Spleen (tissue), 11 donors: ENCODE measurements at regions not wholly inside any gene's neighbourhood (a gene's known extent, or its start where the extent isn't known, plus 50 kb on each side); places are given as distances from the start of the nearest gene placed in this dataset.

ENCODE experiments used
- DNase-seq: peaks from one replicate; pipeline ENCODE4 v3.0.0-alpha.2; 2020
- H3K27ac ChIP-seq, 8 donors: fragments of 200-600 bp; sonication (generic) in 7 of 8; 1 replicate in 4 of 8; 2 replicates in 4 of 8; pipeline versions ENCODE4 v1.5.0 to v1.8.0; 2016 to 2021; ENCODE audit warnings: inconsistent platforms in 4 of 8, mild to moderate bottlenecking in 4 of 8, moderate library complexity in 1 of 8
- H3K27me3 ChIP-seq, 7 donors: fragments of 200-600 bp; sonication (generic) in 6 of 7; replicated peaks in 1 of 7; 1 replicate in 4 of 7; 2 replicates in 3 of 7; pipeline versions ENCODE4 v1.5.0 to v1.8.0; 2016 to 2021; ENCODE audit warnings: inconsistent platforms in 3 of 7, mild to moderate bottlenecking in 1 of 7
- H3K36me3 ChIP-seq, 6 donors: fragments of 200-600 bp; sonication (generic) in 5 of 6; 1 replicate in 4 of 6; 2 replicates in 2 of 6; pipeline versions ENCODE4 v1.5.0 to v1.8.0; 2016 to 2021; ENCODE audit warnings: inconsistent platforms in 2 of 6
- H3K4me1 ChIP-seq, 6 donors: fragments of 200-600 bp; sonication (generic) in 5 of 6; 1 replicate in 3 of 6; 2 replicates in 3 of 6; pipeline versions ENCODE4 v1.5.0 to v1.8.0; 2016 to 2021; ENCODE audit warnings: inconsistent platforms in 3 of 6
- H3K4me3 ChIP-seq, 8 donors: fragments of 200-600 bp; sonication (generic) in 7 of 8; 1 replicate in 4 of 8; 2 replicates in 4 of 8; pipeline versions ENCODE4 v1.5.0 to v1.8.0; 2016 to 2021; ENCODE audit warnings: inconsistent platforms in 4 of 8, mild to moderate bottlenecking in 4 of 8, moderate library complexity in 2 of 8
- H3K9me3 ChIP-seq, 8 donors: fragments of 200-600 bp; sonication (generic) in 7 of 8; 1 replicate in 4 of 8; 2 replicates in 4 of 8; pipeline versions ENCODE4 v1.5.0 to v1.8.0; 2016 to 2021; ENCODE audit warnings: inconsistent platforms in 4 of 8
- POLR2A ChIP-seq, 3 donors: fragments of 450-650 bp; IDR thresholded peaks; one replicate each; pipeline ENCODE4 v1.5.1; 2017; ENCODE audit warnings: antibody characterized with exemption in 3 of 3, mild to moderate bottlenecking in 1 of 3
- POLR2AphosphoS5 ChIP-seq, 3 donors: sonication (generic); formaldehyde crosslinking; IDR thresholded peaks; one replicate each; pipeline ENCODE4 v1.5.1; 2017; ENCODE audit warnings: antibody characterized with exemption in 3 of 3
- WGBS, 5 donors: extraction: QIAGEN DNeasy Blood & Tissue Kit in 3 of 5; methylation state at CpG; one replicate each; pipeline versions ENCODE4 v1.1.5 to v1.1.7; 2013 to 2018; 5-methylcytosine and 5-hydroxymethylcytosine counted together
- intact Hi-C: fragments of 100-400 bp; cut with DNase I; formaldehyde crosslinking; loops from one replicate; pipeline ENCODE4 v1.15.0; 2023; ENCODE audit warnings: low total_unique reads
- TF ChIP-seq, protein P1 (sequence below), 11 experiments: fragments of 200-600 bp in 7 of 11; fragments of 450-650 bp in 4 of 11; sonication (generic) in 4 of 11; IDR thresholded peaks in 8 of 11; conservative IDR thresholded peaks in 3 of 11; 1 replicate in 7 of 11; 2 replicates in 4 of 11; pipeline versions ENCODE4 v1.4.0 to v1.8.0; 2016 to 2021; ENCODE audit warnings: antibody characterized with exemption in 11 of 11, inconsistent platforms in 4 of 11, mild to moderate bottlenecking in 1 of 11
- donor health status: healthy with polysubstance abuse.
- donor health status: DM: no; HTN: no; CAD: no; lungs with moderate emphysema.
- donor health status: DM: no; HTN: no; CAD: no.
- donor health status: Bipolar disorder and iron deficiency.
- donor health status: healthy.
- donor health status: DM: no; HTN: no; CAD: no.
- donor health status: DM: yes; HTN: yes; CAD: no.

DNA sequence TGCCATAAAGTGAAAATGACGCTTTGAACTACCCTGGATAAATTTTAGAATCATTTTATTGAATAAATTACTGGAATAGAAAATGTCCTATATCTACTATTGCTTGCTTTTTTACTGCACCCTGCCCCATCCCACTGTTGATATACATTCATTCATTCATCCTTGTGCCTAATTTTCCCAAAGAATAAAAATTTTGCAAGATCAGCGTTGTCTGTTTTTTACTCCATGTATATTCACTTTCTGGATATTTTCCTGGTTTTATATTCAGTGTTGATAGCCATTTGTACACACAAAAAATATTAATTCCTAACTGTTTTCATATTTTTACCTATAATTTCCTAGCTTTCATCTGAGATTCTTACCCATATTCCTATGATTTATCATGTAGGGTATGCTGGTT, 262.9 kb upstream of the MAGI2 start:
- H3K27ac ChIP-seq = no peak overlapping the region
- WGBS, 5 donors = 81 to 86% (median 82%) methylated on average over 2 of the region's 2 CpGs
- no peaks in the 10 kb centered on the region for H3K36me3 ChIP-seq
- H3K4me1 ChIP-seq = no peaks in the 10 kb centered on the region
- no peak overlapping the region for H3K4me3 ChIP-seq
- TF ChIP-seq POLR2A (IDR thresholded peaks at IDR 0.05) = no peak
- TF ChIP-seq, protein P1, sequence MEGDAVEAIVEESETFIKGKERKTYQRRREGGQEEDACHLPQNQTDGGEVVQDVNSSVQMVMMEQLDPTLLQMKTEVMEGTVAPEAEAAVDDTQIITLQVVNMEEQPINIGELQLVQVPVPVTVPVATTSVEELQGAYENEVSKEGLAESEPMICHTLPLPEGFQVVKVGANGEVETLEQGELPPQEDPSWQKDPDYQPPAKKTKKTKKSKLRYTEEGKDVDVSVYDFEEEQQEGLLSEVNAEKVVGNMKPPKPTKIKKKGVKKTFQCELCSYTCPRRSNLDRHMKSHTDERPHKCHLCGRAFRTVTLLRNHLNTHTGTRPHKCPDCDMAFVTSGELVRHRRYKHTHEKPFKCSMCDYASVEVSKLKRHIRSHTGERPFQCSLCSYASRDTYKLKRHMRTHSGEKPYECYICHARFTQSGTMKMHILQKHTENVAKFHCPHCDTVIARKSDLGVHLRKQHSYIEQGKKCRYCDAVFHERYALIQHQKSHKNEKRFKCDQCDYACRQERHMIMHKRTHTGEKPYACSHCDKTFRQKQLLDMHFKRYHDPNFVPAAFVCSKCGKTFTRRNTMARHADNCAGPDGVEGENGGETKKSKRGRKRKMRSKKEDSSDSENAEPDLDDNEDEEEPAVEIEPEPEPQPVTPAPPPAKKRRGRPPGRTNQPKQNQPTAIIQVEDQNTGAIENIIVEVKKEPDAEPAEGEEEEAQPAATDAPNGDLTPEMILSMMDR (IDR thresholded peaks at IDR 0.05 in 8 of 11, conservative IDR thresholded peaks at IDR 0.05 in 3 of 11) = no peak
- no peak for TF ChIP-seq POLR2AphosphoS5 (IDR thresholded peaks at IDR 0.05)
- H3K27me3 ChIP-seq = no peaks in the 10 kb centered on the region
- intact Hi-C loops = no loop called here
- peaks cover 0 to 5% (median 0%) of the 10 kb centered on the region in 8 donors for H3K9me3 ChIP-seq
- DNase-seq = no peak

DNA sequence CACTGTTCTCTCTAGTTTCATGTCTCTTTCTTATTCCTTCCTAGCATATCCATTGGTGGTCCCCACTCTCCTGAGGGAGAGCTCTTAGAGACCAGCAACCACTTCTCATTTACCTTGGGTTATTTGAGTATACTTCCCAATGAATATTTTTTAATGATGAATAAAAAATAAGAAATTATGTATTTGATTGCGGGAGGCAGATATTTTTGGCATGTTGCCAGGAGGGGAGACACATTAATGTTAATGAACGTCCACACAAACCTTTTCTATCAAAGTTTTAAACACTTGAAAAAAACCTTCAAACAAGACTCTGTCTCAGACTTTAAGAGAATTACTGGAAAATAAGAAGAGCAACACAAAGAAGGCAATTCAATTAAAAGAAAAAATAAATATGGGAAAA, 260.6 kb upstream of the MAGI2 start:
- Histone ChIP-seq H3K4me3 (no peak overlapping the region), H3K27me3 (no peaks in the 10 kb centered on the region), H3K4me1 (no peaks in the 10 kb centered on the region), H3K36me3 (no peaks in the 10 kb centered on the region), H3K9me3 (no peaks in the 10 kb centered on the region), H3K27ac (no peak overlapping the region)
- WGBS, 5 donors = 66 to 80% (median 75%) methylated on average over 2 of the region's 2 CpGs
- DNase-seq = no peak
- TF ChIP-seq POLR2A (IDR thresholded peaks at IDR 0.05) (no peak), POLR2AphosphoS5 (IDR thresholded peaks at IDR 0.05) (no peak)
- TF ChIP-seq, protein P1 (IDR thresholded peaks at IDR 0.05 in 8 of 11, conservative IDR thresholded peaks at IDR 0.05 in 3 of 11) = no peak
- intact Hi-C loops = no loop called here

DNA sequence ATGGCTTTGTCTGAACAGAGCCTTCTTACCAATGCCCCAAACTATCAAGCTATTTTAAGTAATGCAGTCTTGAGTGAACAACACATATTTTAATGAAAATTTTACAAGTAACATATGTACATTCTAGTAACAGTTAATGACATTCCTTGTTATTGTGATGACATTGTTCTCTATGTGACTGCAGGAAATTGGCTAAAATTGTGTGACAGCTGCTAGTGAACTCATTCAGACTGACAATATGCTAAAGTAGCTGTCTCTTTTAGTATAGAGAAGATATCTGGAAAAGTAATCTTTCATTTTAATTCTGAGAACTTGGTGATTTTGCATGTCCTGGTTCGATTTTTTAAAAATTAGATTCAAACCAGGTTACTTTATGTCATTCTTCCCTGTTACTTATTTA, 259.8 kb upstream of the MAGI2 start:
- Histone ChIP-seq H3K27ac (no peak overlapping the region), H3K36me3 (no peaks in the 10 kb centered on the region), H3K4me3 (no peak overlapping the region), H3K9me3 (no peaks in the 10 kb centered on the region), H3K4me1 (no peaks in the 10 kb centered on the region), H3K27me3 (no peaks in the 10 kb centered on the region)
- WGBS, 5 donors = 37 to 69% (median 54%) methylated on average over 1 of the region's 1 CpG
- TF ChIP-seq POLR2A (IDR thresholded peaks at IDR 0.05) = no peak
- TF ChIP-seq POLR2AphosphoS5 (IDR thresholded peaks at IDR 0.05) = no peak
- TF ChIP-seq, protein P1 (IDR thresholded peaks at IDR 0.05 in 8 of 11, conservative IDR thresholded peaks at IDR 0.05 in 3 of 11) = no peak
- intact Hi-C loops = no loop called here
- DNase-seq = no peak

DNA sequence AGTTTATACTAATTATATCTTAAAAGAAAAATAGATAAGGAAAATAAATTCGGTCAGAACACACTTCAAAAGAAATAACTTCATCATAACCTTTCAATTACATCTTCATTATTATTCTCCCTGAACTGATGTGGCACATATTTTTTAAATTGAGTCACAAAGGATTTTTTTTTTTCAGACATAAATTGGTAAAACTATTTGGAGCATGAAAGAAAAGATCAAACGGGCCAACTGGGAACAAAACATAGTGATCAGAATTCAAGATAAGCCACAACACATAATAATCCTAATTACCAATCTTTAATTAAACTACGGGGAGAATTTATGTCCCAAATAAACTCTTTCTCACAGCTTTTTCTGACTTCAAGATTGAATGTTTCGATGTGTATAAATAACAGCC, 258.2 kb upstream of the MAGI2 start:
- H3K9me3 ChIP-seq = no peaks in the 10 kb centered on the region
- H3K27ac ChIP-seq = no peak overlapping the region
- no peaks in the 10 kb centered on the region for H3K4me1 ChIP-seq
- H3K36me3 ChIP-seq = no peaks in the 10 kb centered on the region
- TF ChIP-seq POLR2A (IDR thresholded peaks at IDR 0.05) = no peak
- TF ChIP-seq POLR2AphosphoS5 (IDR thresholded peaks at IDR 0.05) = no peak
- TF ChIP-seq, protein P1 (IDR thresholded peaks at IDR 0.05 in 8 of 11, conservative IDR thresholded peaks at IDR 0.05 in 3 of 11) = no peak
- H3K27me3 ChIP-seq = no peaks in the 10 kb centered on the region
- DNase-seq = no peak
- intact Hi-C loops = no loop called here
- 73 to 85% (median 77%) methylated on average over 4 of the region's 4 CpGs for WGBS, 5 donors
- H3K4me3 ChIP-seq = no peak overlapping the region
